SK-MEL-5 (cell line): ENCODE measurements at regions not wholly inside any gene's neighbourhood (a gene's known extent, or its start where the extent isn't known, plus 50 kb on each side); places are given as distances from the start of the nearest gene placed in this dataset.
"Not testable (repeated sequence)": the region's sequence is repeated elsewhere in the genome, so short reads cannot be mapped to it uniquely, and the experiment has no call there.

Source experiments
- DNase-seq: peaks from one replicate; pipeline ENCODE4 v3.0.0-alpha.2; 2016; ENCODE audit warnings: low read depth, low spot score
- in situ Hi-C: cut with HindIII; loops from 2 replicates; pipeline ENCODE4 v1.10.0; 2016; ENCODE audit warnings: low sequenced_read_pairs, high pct_unique_total_duplicates, low pct_unique_long_range_greater_than_20kb

DNA sequence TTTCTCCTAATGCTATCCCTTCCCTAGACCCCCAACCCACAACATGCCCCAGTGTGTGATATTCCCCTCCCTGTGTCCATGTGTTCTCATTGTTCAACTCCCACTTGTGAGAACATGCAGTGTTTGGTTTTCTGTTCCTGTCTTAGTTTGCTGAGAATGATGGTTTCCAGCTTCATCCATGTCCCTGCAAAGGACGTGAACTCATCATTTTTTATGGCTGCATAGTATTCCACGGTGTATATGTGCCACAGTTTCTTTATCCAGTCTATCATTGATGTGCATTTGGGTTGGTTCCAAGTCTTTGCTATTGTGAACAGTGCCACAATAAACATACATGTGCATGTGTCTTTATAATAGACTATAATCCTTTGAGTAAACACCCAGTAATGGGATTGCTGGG lies 109.0 kb upstream of the RANBP3L start:
- not testable (repeated sequence) for DNase-seq
- in situ Hi-C loops: loop anchor here (25.0 kb wide), 1 partner anchor 302 kb away; no protein-coding TSS in a partner anchor

DNA sequence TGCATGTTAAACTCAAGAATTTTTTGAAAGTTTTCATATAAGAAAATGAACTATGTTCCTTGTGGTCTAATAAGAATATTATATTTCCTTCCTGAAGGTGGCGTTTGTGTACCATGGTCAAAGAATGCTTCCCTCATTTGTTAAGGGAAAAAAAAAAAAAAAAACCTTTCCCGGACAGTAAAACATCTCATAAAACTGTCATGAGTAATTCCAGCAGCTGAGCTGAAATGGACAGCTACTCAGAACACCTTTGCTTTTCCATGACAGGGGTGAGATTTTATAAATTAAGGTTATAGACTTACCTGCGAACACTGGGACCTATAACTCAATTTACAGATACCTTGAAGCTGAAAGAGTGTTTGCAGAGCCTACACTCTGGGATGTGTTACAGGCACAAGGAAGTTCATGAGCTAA lies 113.2 kb upstream of the RANBP3L start:
- in situ Hi-C loops: loop anchor here (25.0 kb wide), 1 partner anchor 297 kb away; no protein-coding TSS in a partner anchor
- peak; percentile 77 for DNase-seq

DNA sequence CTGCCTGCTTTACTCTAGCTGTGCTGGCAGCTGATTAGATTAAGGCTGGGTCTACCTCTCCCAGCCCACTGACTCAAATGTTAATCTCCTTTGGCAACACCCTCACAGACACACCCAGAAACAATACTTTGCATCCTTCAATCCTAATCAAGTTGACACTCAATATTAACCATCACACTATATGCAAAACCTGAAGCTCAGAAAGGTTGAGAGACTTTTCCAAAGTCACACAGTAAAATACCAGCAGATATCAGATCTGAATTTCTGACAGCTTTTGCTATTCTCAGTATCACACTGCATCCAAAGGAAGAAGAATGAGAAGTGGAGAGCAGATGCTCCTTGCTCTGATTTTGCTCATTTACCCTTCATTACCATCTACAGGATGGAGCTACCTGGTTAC lies 114.9 kb upstream of the RANBP3L start:
- DNase-seq: no peak
- in situ Hi-C loops: loop anchor here (25.0 kb wide), 1 partner anchor 296 kb away; no protein-coding TSS in a partner anchor

DNA sequence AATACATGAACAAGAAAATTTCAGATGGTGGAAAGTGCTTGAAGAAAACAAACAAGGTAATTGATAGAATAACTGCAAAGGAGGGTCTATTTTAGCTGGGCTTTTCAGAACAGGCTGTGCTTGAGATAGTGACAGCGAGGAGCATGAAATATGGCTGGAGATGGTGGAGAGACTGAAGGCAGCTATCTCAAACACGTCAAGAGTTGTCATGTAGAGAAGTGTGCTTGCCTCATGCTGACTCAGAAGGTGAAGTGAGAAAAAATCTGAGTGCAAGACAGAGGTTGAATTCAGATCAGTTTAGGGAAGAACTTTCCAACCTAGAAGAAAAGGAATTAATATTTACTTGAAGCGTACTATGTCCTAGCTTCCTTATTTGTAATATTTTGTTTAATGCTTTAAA lies 115.5 kb upstream of the RANBP3L start:
- no peak for DNase-seq
- in situ Hi-C loops: loop anchor here (25.0 kb wide), 1 partner anchor 295 kb away; no protein-coding TSS in a partner anchor

DNA sequence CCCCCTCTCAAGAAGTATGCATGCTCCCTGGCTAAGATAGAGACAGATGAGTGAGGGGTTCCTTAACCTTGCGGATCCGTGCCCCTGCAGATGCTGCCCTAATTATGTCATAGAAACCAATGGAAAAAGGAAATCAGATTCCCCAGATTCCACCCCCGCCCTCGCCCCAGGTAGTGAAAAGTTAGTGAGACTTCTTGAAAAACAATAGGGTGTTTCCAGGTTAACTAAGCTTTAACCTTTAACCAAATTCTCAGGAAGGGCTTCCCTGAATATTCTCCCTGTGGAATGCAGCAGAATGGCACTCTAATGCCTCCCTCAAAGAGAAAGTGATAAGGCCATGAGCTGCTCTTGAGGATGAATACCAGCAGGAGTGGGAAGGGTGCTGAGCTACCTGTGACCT lies 116.0 kb upstream of the RANBP3L start:
- in situ Hi-C loops: loop anchor here (25.0 kb wide), 1 partner anchor 295 kb away; no protein-coding TSS in a partner anchor

DNA sequence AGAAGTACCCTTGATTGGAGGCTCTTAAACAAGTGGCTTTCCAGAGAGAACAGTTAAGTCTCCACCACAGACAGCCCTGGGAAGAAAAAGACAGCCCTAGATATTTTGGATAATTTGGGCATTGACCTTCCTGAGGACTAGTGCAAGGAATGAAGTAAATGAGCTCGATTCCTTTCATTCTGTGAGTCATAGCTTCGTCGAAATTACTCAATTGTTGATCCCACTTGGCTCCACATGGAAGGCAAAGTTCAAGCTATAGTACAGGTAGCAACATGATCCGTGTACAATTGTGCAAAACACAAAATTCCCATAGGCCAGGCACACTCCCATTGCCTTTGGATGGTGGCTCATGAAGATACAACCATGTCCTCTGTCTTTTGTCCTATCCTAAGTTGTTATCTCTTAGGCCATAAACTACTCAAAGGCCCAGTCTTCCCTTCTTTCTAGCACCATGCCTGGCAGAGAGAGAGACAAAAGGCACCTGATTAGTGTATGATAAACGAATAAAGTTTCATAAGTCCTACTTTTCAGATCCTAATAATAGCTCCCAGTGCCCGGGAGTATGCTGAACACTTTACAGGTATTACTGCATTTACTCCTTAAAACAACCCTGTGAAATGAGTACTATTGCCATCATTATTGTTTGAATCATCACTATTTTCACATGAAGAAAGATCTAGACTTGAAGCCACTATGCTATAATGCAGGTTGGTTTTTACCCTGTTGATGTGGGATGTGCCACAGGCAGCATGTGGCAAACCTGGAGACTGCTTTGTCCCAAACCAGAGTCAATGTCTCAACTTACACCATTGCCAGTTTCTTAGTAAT lies 116.7 kb upstream of the RANBP3L start:
- no peak for DNase-seq
- in situ Hi-C loops: loop anchor here (25.0 kb wide), 1 partner anchor 294 kb away; no protein-coding TSS in a partner anchor

More for the DNA sequence above, 116.0 kb upstream of the RANBP3L start:
- DNase-seq: no peak

DNA sequence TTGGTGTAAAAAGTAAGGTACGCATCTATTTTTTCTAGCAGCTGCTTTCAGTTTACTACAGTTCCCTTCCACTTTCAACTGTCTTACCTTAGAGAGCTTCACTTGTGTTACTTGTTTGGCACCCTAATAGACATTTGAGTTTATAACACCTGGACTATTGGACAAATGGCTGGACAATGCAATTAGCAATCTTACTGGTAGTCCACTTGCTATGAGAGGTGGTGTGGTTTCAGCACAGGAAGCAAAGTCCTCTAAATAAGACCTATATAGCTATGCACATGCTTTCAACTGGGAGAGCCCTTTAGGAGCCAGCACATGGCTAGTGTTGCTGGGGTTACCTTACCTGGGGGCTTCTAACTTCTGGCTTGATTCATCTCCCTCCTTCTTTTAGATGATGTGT lies 119.6 kb upstream of the RANBP3L start:
- DNase-seq: no peak
- in situ Hi-C loops: loop anchor here (25.0 kb wide), 1 partner anchor 291 kb away; no protein-coding TSS in a partner anchor

DNA sequence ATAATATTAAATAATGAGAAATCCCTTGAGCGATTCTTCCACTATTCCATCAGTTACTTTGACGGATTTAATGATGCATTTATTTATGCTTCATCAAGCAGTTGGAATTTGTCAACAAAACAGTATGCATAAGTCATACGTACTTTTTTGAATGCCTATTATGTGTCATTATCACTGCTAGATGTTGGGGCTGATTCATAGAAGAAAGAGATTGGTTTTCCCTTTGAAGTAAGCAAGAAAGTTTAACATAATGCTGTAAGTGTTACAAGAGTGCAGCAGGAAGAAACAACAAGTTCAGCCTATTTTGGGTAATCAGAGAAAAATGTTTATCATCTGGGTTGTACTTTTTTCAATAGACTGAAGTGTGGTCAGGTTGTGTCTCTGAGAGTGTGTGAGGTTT lies 121.2 kb upstream of the RANBP3L start:
- no peak for DNase-seq
- in situ Hi-C loops: loop anchor here (25.0 kb wide), 1 partner anchor 289 kb away; no protein-coding TSS in a partner anchor

DNA sequence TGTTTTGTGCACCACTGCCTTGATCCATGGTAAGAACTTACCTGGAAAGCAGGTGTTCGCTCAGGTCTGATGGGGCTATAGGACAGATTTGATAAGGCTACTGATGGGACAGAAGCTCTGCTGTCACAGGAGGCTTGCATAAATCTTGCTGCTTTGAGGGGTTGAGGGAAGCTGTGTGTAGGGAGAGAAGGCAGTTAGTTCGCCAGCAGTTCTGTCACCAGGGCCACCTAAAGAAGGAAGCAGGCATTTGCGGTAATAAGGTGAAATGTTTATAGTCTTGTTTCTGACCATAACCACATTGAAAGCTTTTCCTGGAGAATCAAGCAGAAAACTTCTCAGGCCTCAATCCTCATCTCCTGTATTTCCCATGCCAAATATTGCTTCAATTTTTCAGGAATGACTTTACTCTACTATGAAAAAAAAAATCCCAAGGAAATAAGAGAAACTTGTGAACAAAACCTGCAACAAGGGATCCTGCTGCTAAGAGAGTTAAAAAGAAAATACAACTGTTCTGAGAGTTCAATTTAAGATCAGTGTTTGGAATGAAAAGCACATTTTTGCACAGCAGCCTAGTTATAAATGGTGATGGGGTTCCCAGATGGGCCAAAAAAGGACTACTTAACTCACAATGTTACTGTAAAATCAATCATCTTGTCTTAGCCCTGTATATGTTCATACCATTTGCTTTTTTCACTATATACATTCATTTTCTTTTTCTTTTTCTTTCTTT lies 122.0 kb upstream of the RANBP3L start:
- in situ Hi-C loops: loop anchor here (25.0 kb wide), 1 partner anchor 289 kb away; no protein-coding TSS in a partner anchor
- no peak for DNase-seq

DNA sequence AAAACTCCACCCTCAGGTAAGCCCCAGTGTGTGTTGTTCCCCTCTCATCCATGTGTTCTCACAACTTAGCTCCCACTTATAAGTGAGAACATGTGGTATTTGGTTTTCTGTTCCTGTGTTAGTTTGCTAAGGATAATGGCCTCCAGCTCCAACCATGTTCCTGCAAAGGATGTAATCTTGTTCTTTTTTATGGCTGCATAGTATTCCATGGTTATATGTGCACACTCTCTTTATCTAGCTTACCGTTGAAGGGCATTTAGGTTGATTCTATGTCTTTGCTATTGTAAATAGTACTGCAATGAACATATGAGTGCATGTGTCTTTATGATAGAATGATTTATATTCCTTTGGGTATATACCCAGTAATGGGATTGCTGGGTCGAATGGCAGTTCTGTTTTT lies 124.4 kb upstream of the RANBP3L start:
- in situ Hi-C loops: not testable (repeated sequence)

DNA sequence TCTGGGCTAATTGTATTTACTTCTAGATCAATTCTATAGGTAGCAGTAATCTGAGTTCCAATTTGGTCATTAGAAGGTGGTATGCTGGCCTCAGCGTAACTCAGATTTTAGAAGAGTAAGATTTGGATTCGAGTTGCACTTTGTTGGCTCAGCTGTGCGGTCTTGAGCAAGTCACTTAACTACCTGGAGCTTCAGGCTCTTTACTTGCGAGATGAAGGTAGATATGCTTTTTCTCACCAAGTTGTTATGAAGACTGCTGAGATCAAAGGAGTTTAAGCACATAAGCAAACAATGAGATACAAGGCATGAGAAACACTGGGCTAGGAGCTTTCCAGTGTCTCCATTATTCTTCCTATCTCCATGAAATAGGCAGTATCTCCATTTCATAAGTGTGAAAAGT lies 133.8 kb upstream of the RANBP3L start:
- in situ Hi-C loops: no loop called here
- DNase-seq: no peak

More for the DNA sequence above, 124.4 kb upstream of the RANBP3L start:
- not testable (repeated sequence) for DNase-seq

DNA sequence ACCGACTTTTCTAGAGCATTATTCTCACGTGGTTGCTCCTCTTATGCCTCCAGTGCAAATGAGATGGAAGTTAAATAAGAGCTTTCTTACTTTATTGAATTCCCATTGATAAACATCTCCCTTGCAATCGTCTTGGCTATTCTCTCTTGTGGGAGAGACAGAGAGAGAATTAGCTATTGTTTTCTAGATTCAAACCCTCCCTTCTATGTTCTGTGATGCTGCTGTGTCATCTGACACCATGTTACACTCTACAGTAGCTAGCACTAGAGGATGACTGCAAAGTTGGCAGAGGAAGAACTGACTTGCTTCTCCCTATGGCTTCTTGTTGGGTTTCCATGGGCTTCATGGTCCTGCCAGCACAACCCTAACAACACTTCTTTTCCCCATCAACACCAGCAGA lies 134.6 kb upstream of the RANBP3L start:
- in situ Hi-C loops: no loop called here
- DNase-seq: no peak

DNA sequence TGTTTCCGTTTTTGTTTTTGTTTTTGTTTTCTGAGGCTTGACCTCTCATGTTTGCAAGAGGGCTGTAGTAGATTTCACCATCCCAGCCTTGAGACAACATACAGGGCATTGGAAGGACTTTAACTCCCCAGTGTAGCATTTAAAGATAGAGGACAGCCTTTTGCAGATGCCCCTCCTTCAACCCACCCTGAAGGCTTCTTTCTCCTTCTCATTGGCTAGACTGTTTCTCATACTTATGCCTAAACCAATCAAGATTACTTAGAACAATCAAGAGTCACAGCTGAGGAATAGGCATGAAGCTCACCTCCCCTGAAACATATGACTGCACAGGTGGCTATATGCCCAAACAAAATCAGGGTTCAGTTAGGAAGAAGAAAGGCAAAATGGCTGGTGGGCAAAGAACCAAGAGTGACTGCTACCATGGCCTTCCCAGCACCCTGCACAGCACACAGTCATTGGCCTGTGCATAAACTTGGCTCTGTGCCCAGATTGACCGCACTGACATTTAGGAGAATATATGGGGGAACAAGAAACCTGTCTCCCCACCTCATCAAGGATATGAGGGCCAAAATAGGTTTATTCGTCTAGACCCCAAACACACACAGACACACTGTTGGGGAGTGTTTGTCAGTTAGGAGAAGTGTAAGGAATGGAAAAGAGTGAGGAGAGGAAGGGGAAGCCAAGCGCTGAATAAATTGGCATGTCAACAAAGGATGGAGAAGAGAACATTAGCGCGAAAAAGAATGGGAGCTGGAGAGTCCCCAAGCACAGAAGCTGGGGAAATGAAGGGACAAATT lies 137.3 kb upstream of the RANBP3L start:
- in situ Hi-C loops: no loop called here

DNA sequence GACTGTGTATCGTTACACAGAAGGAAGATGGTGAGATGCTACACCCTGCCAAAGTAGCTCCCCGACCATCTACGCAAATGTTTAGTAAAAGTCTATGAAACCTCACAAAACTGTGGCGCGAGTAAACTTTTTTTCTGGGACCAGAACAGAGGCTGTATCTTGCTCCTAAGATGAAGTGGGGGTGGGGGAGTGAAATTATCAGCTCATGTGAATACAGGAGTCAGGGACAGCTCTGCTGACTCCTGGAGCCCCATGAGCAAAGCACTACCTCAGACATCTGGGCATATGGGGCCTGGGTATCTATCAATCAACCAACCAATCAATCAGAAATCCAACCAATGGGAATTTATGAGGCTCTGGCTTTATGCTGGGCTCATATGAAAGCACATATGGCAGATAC lies 138.6 kb upstream of the RANBP3L start:
- no peak for DNase-seq
- in situ Hi-C loops: no loop called here

More for the DNA sequence above, 137.3 kb upstream of the RANBP3L start:
- no peak for DNase-seq

DNA sequence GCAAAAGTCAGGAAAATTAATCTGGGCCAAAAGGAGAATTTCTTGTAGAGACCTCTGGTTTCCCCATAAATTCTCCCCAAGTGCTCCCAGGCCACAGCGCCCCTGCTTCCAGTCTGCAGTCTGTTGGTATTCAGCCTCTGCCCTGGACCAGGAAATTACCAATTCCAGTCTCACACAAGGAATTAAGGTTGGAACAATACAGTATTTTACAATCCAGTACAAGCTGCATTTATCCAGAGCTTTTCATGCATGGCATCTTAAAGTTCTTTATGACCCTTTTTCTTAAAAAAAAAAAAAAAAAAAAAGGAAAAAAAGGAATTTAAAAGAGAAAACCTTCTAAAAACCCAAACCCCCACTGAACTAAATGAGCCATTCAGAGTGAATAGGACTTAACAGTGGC lies 139.6 kb upstream of the RANBP3L start:
- no peak for DNase-seq
- in situ Hi-C loops: no loop called here

DNA sequence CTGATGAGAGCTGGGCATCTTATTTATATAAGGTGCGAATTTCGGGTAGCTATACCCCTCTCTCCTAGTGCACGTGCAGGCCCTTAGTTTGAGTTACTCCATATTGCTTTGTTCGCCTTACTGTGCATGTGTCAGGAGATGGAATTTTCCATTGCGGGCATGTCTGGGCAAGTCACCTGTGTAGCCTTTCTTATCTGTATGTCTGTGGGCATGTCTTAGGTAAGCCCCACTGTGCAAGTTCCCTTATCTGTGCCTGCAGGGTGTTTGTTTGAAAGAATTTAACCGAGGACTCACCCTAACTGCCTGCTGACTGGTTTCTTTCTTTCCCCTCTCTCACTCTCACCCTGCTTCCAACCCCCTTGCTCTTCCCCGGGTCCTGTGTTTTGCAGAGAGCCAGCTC lies 140.7 kb upstream of the RANBP3L start:
- DNase-seq: no peak
- in situ Hi-C loops: no loop called here

DNA sequence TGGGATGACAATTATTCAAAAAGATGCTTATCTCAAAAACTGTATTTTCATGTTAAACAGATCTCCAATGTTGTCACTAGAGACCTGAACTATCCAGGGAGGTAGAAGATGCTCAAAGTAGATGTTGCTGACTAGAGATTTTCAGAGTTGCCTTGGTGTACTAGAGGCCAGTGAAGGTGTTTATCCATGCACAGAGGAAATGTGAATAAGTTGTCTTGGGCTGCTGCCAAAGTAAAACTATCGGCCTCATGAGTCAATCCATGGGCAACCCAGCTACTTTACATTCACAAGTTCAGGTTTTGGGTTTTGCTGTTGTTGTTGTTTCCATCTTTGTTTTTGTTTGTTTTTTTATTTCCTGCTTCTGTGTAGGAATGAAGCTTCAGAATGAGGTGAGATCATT lies 141.1 kb upstream of the RANBP3L start:
- DNase-seq: no peak
- in situ Hi-C loops: no loop called here

DNA sequence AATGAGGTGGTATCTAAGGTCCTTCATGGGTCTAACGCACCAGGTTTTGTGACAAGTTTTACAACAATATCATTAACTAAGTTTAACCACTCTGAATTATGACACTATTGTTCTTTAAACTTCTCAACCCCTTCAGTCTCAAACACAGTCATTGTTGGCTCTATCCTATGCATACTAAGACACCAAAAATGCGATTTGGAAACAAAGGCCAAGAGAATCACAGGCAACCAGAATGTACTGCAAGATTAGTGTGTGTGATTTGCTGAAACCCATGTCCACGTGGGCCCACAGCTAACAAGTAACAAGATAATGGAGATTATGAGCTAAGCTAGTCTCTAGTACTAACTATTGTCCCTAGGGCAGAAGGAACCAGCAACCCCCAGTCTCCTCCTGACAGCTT lies 142.2 kb upstream of the RANBP3L start:
- in situ Hi-C loops: no loop called here

More for the DNA sequence above, 142.2 kb upstream of the RANBP3L start:
- DNase-seq: no peak
